Stimulated activated naive CD8-positive, alpha-beta T cell treated with anti-CD3 and anti-CD28 coated beads, Interleukin-15, amount 100 ng/mL, for 72 hours (primary cell): ENCODE measurements at regions not wholly inside any gene's neighbourhood (a gene's known extent, or its start where the extent isn't known, plus 50 kb on each side); places are given as distances from the start of the nearest gene placed in this dataset.
A peak's percentile ranks its signal among the peaks of the same experiment; 100 is the strongest.

Experiments used
- ATAC-seq: fragments of 150-1000 bp; cut with Tn5 transposase; 2 replicates; pipeline ENCODE4 v1.10.0; 2021; ENCODE audit warnings: mild to moderate bottlenecking, moderate library complexity
- DNase-seq, 2 donors: peaks; one replicate each; pipeline ENCODE4 v3.0.0; 2021 to 2022
- H3K27ac Mint-ChIP-seq, 2 donors: one replicate each; pipeline ENCODE4 v1.8.0; 2022; ENCODE audit warnings: mild to moderate bottlenecking in 2 of 2, mixed read lengths in 2 of 2, moderate library complexity in 2 of 2
- H3K27me3 Mint-ChIP-seq: one replicate; pipeline ENCODE4 v1.8.0; 2022; ENCODE audit warnings: mixed read lengths
- H3K4me1 Mint-ChIP-seq: one replicate; pipeline ENCODE4 v1.8.0; 2022; ENCODE audit warnings: mild to moderate bottlenecking, mixed read lengths
- H3K4me3 Mint-ChIP-seq, 2 donors: one replicate each; pipeline ENCODE4 v1.8.0; 2022; ENCODE audit warnings: mild to moderate bottlenecking in 2 of 2, mixed read lengths in 2 of 2, moderate library complexity in 1 of 2
- H3K9me3 Mint-ChIP-seq, 2 donors: one replicate each; pipeline ENCODE4 v1.8.0; 2022; ENCODE audit warnings: mixed read lengths in 2 of 2

- no peak for DNase-seq
- Mint-ChIP-seq H3K4me1 (no peaks in the 10 kb centered on the region), H3K4me3 (no peak overlapping the region), H3K27ac (no peak overlapping the region), H3K27me3 (no peaks in the 10 kb centered on the region), H3K9me3 (peaks cover 0 to 9% of the 10 kb centered on the region in 2 donors)
- no peak for ATAC-seq
Observed at GRCh38 chr2:225207043-225207442, 164.8 kb upstream of the DOCK10 start.

- no peaks in the 10 kb centered on the region for H3K9me3 Mint-ChIP-seq
- DNase-seq (no peak), ATAC-seq (no peak)
- no peaks in the 10 kb centered on the region for H3K27me3 Mint-ChIP-seq
- H3K27ac Mint-ChIP-seq: no peak overlapping the region
- no peak overlapping the region for H3K4me3 Mint-ChIP-seq
- H3K4me1 Mint-ChIP-seq: no peaks in the 10 kb centered on the region
Observed at GRCh38 chr2:225196579-225196978, 154.3 kb upstream of the DOCK10 start.

- Mint-ChIP-seq H3K4me3 (no peak overlapping the region), H3K27me3 (no peaks in the 10 kb centered on the region), H3K27ac (no peak overlapping the region), H3K9me3 (no peaks in the 10 kb centered on the region), H3K4me1 (no peaks in the 10 kb centered on the region)
- ATAC-seq (no peak), DNase-seq (no peak)
Observed at GRCh38 chr2:225192869-225193268, 150.6 kb upstream of the DOCK10 start.

- DNase-seq (no peak), ATAC-seq (no peak)
- Mint-ChIP-seq H3K4me3 (no peak overlapping the region), H3K27me3 (no peaks in the 10 kb centered on the region), H3K4me1 (no peaks in the 10 kb centered on the region), H3K27ac (no peak overlapping the region), H3K9me3 (no peaks in the 10 kb centered on the region)
Observed at GRCh38 chr2:225190987-225191386, 148.7 kb upstream of the DOCK10 start.

- H3K27ac Mint-ChIP-seq: no peak overlapping the region
- DNase-seq (no peak), ATAC-seq (no peak)
- no peaks in the 10 kb centered on the region for H3K4me1 Mint-ChIP-seq
- no peak overlapping the region for H3K4me3 Mint-ChIP-seq
- H3K27me3 Mint-ChIP-seq: no peaks in the 10 kb centered on the region
- no peaks in the 10 kb centered on the region for H3K9me3 Mint-ChIP-seq
Observed at GRCh38 chr2:225184948-225185347, 142.7 kb upstream of the DOCK10 start.

GRCh38 chr2:225182126-225182525 lies 139.9 kb upstream of the DOCK10 start:
- no peaks in the 10 kb centered on the region for H3K27me3 Mint-ChIP-seq
- no peak overlapping the region for H3K4me3 Mint-ChIP-seq
- H3K4me1 Mint-ChIP-seq: no peaks in the 10 kb centered on the region
- no peak for ATAC-seq
- no peak overlapping the region for H3K27ac Mint-ChIP-seq
- H3K9me3 Mint-ChIP-seq: no peaks in the 10 kb centered on the region
- no peak for DNase-seq

GRCh38 chr2:225177098-225177497 lies 134.8 kb upstream of the DOCK10 start:
- H3K27ac Mint-ChIP-seq: peak overlapping the region in 1 of 2 donors; percentile 12
- DNase-seq: no peak
- H3K4me3 Mint-ChIP-seq: no peak overlapping the region
- H3K9me3 Mint-ChIP-seq: no peaks in the 10 kb centered on the region
- ATAC-seq: no peak
- H3K4me1 Mint-ChIP-seq: no peaks in the 10 kb centered on the region
- no peaks in the 10 kb centered on the region for H3K27me3 Mint-ChIP-seq

GRCh38 chr2:225173909-225174308 lies 131.6 kb upstream of the DOCK10 start:
- H3K9me3 Mint-ChIP-seq: peaks cover 0 to 4% of the 10 kb centered on the region in 2 donors
- no peak overlapping the region for H3K27ac Mint-ChIP-seq
- ATAC-seq (no peak), DNase-seq (no peak)
- H3K27me3 Mint-ChIP-seq: no peaks in the 10 kb centered on the region
- H3K4me1 Mint-ChIP-seq: no peaks in the 10 kb centered on the region
- H3K4me3 Mint-ChIP-seq: no peak overlapping the region

GRCh38 chr2:225171350-225171749 lies 129.1 kb upstream of the DOCK10 start:
- no peaks in the 10 kb centered on the region for H3K4me1 Mint-ChIP-seq
- peaks cover 0 to 4% of the 10 kb centered on the region in 2 donors for H3K9me3 Mint-ChIP-seq
- DNase-seq: no peak
- no peak overlapping the region for H3K27ac Mint-ChIP-seq
- no peak overlapping the region for H3K4me3 Mint-ChIP-seq
- ATAC-seq: no peak
- no peaks in the 10 kb centered on the region for H3K27me3 Mint-ChIP-seq

- Mint-ChIP-seq H3K27me3 (no peaks in the 10 kb centered on the region), H3K9me3 (peaks cover 0 to 4% of the 10 kb centered on the region in 2 donors), H3K4me1 (no peaks in the 10 kb centered on the region), H3K27ac (no peak overlapping the region), H3K4me3 (no peak overlapping the region)
- no peak for DNase-seq
- no peak for ATAC-seq
Observed at GRCh38 chr2:225170162-225170561, 127.9 kb upstream of the DOCK10 start.

- peaks cover 0 to 4% of the 10 kb centered on the region in 2 donors for H3K9me3 Mint-ChIP-seq
- no peak overlapping the region for H3K27ac Mint-ChIP-seq
- no peaks in the 10 kb centered on the region for H3K4me1 Mint-ChIP-seq
- DNase-seq (no peak), ATAC-seq (no peak)
- no peak overlapping the region for H3K4me3 Mint-ChIP-seq
- no peaks in the 10 kb centered on the region for H3K27me3 Mint-ChIP-seq
Observed at GRCh38 chr2:225169396-225169795, 127.1 kb upstream of the DOCK10 start.

GRCh38 chr2:225165052-225165451 lies 122.8 kb upstream of the DOCK10 start:
- no peaks in the 10 kb centered on the region for H3K9me3 Mint-ChIP-seq
- DNase-seq (no peak), ATAC-seq (no peak)
- no peaks in the 10 kb centered on the region for H3K4me1 Mint-ChIP-seq
- no peaks in the 10 kb centered on the region for H3K27me3 Mint-ChIP-seq
- no peak overlapping the region for H3K4me3 Mint-ChIP-seq
- no peak overlapping the region for H3K27ac Mint-ChIP-seq

GRCh38 chr2:225164401-225165050 lies 122.3 kb upstream of the DOCK10 start:
- Mint-ChIP-seq H3K4me3 (no peak overlapping the region), H3K4me1 (no peaks in the 10 kb centered on the region), H3K27ac (no peak overlapping the region), H3K27me3 (no peaks in the 10 kb centered on the region), H3K9me3 (no peaks in the 10 kb centered on the region)
- ATAC-seq (no peak), DNase-seq (no peak)

GRCh38 chr2:225158360-225158759 lies 116.1 kb upstream of the DOCK10 start:
- ATAC-seq (no peak), DNase-seq (no peak)
- Mint-ChIP-seq H3K4me3 (no peak overlapping the region), H3K4me1 (no peaks in the 10 kb centered on the region), H3K27me3 (no peaks in the 10 kb centered on the region), H3K27ac (no peak overlapping the region), H3K9me3 (no peaks in the 10 kb centered on the region)

GRCh38 chr2:225156853-225157451 lies 114.7 kb upstream of the DOCK10 start:
- ATAC-seq (no peak), DNase-seq (no peak)
- no peaks in the 10 kb centered on the region for H3K9me3 Mint-ChIP-seq
- H3K4me1 Mint-ChIP-seq: no peaks in the 10 kb centered on the region
- no peak overlapping the region for H3K27ac Mint-ChIP-seq
- H3K27me3 Mint-ChIP-seq: no peaks in the 10 kb centered on the region
- no peak overlapping the region for H3K4me3 Mint-ChIP-seq

- peaks cover 0 to 8% of the 10 kb centered on the region in 2 donors for H3K9me3 Mint-ChIP-seq
- no peak overlapping the region for H3K27ac Mint-ChIP-seq
- no peak overlapping the region for H3K4me3 Mint-ChIP-seq
- no peak for DNase-seq
- no peak for ATAC-seq
- no peaks in the 10 kb centered on the region for H3K4me1 Mint-ChIP-seq
- no peaks in the 10 kb centered on the region for H3K27me3 Mint-ChIP-seq
Observed at GRCh38 chr2:225140723-225141122, 98.5 kb upstream of the DOCK10 start.

- Mint-ChIP-seq H3K4me3 (no peak overlapping the region), H3K9me3 (peaks cover 0 to 8% of the 10 kb centered on the region in 2 donors), H3K4me1 (no peaks in the 10 kb centered on the region), H3K27me3 (no peaks in the 10 kb centered on the region), H3K27ac (no peak overlapping the region)
- no peak for ATAC-seq
- no peak for DNase-seq
Observed at GRCh38 chr2:225137971-225138370, 95.7 kb upstream of the DOCK10 start.
